Astrocyte (in vitro differentiated cells and primary cell): ENCODE measurements at regions not wholly inside any gene's neighbourhood (a gene's known extent, or its start where the extent isn't known, plus 50 kb on each side); places are given as distances from the start of the nearest gene placed in this dataset.

ENCODE experiments used
- CTCF ChIP-seq: IDR thresholded peaks from 2 replicates; pipeline ENCODE4 v1.5.1; 2011; ENCODE audit warnings: low read depth, mild to moderate bottlenecking, inconsistent platforms, low read length, moderate library complexity; ENCODE audit not compliant: insufficient read depth
- EZH2 ChIP-seq: IDR thresholded peaks from 2 replicates; pipeline ENCODE4 v1.6.1; 2012; ENCODE audit warnings: mild to moderate bottlenecking, low read length, inconsistent platforms; ENCODE audit not compliant: insufficient read depth

DNA sequence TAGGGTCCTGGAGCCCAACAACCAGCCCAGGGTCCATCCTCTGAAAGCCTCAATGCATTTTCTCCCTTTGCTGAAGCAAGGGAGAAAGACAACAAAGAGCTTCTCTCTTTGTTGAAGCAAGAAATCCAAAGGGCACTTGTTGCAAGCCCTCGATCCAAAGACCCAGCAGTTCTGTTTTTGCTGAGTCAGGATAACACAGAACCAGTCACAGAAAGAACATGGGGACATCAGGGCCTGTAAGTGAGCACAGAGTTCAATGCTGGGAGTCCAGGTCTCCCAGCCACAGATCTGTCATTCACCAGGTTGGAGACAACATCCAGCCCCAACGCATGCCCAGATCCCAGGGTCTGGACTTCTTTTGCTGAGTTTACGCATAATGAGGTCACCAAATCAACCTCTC is 315.8 kb upstream of the KLHL29 start:
- TF ChIP-seq EZH2, result no peak
- no peak for TF ChIP-seq CTCF
